ENCODE measurements at regions not wholly inside any gene's neighbourhood (a gene's known extent, or its start where the extent isn't known, plus 50 kb on each side); places are given as distances from the start of the nearest gene placed in this dataset.

- ChIA-PET CTCF (ENCODE audit: partially characterized antibody) (interaction anchor here (1.2 to 2.2 kb wide), 2 partner anchors 10 to 209 kb away, joined by 3 to 5 read pairs; no protein-coding TSS in a partner anchor), POLR2A (ENCODE audit: partially characterized antibody) (no interaction called here)
- H3K4me2 ChIP-seq (ENCODE audit: insufficient read depth in 1 of 2, low read depth in 2 of 2, low read length in 2 of 2), result no peak overlapping the region
- no peaks in the 10 kb centered on the region for H3K36me3 ChIP-seq (ENCODE audit: control insufficient read depth in 2 of 4, insufficient read depth in 4 of 4, low read length in 3 of 4)
- no peak overlapping the region for H2BK120ac ChIP-seq (replicated peaks; ENCODE audit: low read depth, low read length)
- no peaks in the 10 kb centered on the region for H4K20me1 ChIP-seq (replicated peaks in 1 of 2; ENCODE audit: control insufficient read depth in 1 of 2, insufficient read depth in 2 of 2, low read length in 2 of 2)
- DNase-seq (ENCODE audit: low read depth in 1 of 2, low spot score in 2 of 2), result peak in 1 of 2 experiments; percentile 27
- H3K4me1 ChIP-seq (replicated peaks in 1 of 4; ENCODE audit: control insufficient read depth in 3 of 4, insufficient read depth in 4 of 4, low read length in 3 of 4), result peaks cover 0 to 5% (median 3%) of the 10 kb centered on the region in 4 experiments; a peak in 5 of 7 replicates
- no peaks in the 10 kb centered on the region for H3K79me2 ChIP-seq (ENCODE audit: control insufficient read depth in 1 of 2, insufficient read depth in 2 of 2, low read length in 2 of 2)
- no peaks in the 10 kb centered on the region for H3K9me3 ChIP-seq (ENCODE audit: insufficient read depth in 2 of 2, low read depth in 1 of 2, low read length in 1 of 2)
- H3K56ac ChIP-seq (replicated peaks; ENCODE audit: insufficient read length, low read depth, low read length), result no peak overlapping the region
- H3K4ac ChIP-seq (replicated peaks; ENCODE audit: insufficient read length, low read depth, low read length), result no peak overlapping the region
- no peak overlapping the region for H3K23ac ChIP-seq (ENCODE audit: insufficient read length)
- no peak overlapping the region for H4K8ac ChIP-seq (ENCODE audit: extremely low read depth, insufficient read depth, low read length)
- no peaks in the 10 kb centered on the region for H3K23me2 ChIP-seq (ENCODE audit: low read depth, low read length)
- no peak overlapping the region for H3K14ac ChIP-seq (ENCODE audit: insufficient read length)
- no peak overlapping the region for H2AFZ ChIP-seq (ENCODE audit: low read length)
- no peak overlapping the region for H2BK5ac ChIP-seq (ENCODE audit: low read depth, low read length)
- H3K27me3 ChIP-seq (replicated peaks in 1 of 4; ENCODE audit: control insufficient read depth in 3 of 4, extremely low read depth in 1 of 4, insufficient read depth in 3 of 4, low read length in 3 of 4), result peaks cover 0 to 2% (median 0%) of the 10 kb centered on the region in 4 experiments; a peak in 2 of 7 replicates
- 90% methylated on average over 10 of the region's 10 CpGs; no CpG with 5 or more reads in 1 of the 2 experiments for WGBS, 2 experiments (ENCODE audit: extremely low coverage in 1 of 2, insufficient coverage in 1 of 2, insufficient read length in 1 of 2, insufficient replicate concordance in 2 of 2, low coverage in 1 of 2, low lambda C conversion rate in 2 of 2, missing lambda C conversion rate in 1 of 2)
- H2BK12ac ChIP-seq (ENCODE audit: low read depth, low read length), result no peak overlapping the region
- H3K79me1 ChIP-seq (ENCODE audit: low read depth, low read length), result no peaks in the 10 kb centered on the region
- H2AK5ac ChIP-seq (ENCODE audit: low read depth, low read length), result no peak overlapping the region
- no peak overlapping the region for H4K5ac ChIP-seq (ENCODE audit: insufficient read length, low read depth, low read length)
- no peak for FAIRE-seq
- 0 out of 2 replicates have a peak overlapping the region, but pooled peaks have one; percentile 40 for H2BK15ac ChIP-seq (ENCODE audit: low read length)
- no peak overlapping the region for H3K27ac ChIP-seq (ENCODE audit: low read depth, low read length)
- no peak overlapping the region for H3K9ac ChIP-seq (replicated peaks in 1 of 4; ENCODE audit: extremely low read depth in 1 of 4, low read depth in 3 of 4, low read length in 3 of 4)
- H3K4me3 ChIP-seq (ENCODE audit: extremely low read depth in 1 of 4, insufficient read depth in 2 of 4, low read depth in 3 of 4, low read length in 4 of 4), result no peak overlapping the region
- H4K91ac ChIP-seq (replicated peaks; ENCODE audit: insufficient read length, low read length), result no peak overlapping the region
- no peak overlapping the region; the same call in 1 of the 2 replicates for H2BK20ac ChIP-seq (ENCODE audit: low read length)
- H3K18ac ChIP-seq (ENCODE audit: extremely low read depth, low read length), result no peak overlapping the region
Measured at GRCh38 chr9:89811886-89812450, 207.2 kb downstream of the GADD45G start.

Data from H1 (cell line).